Fibroblast of lung (primary cell): ENCODE measurements at regions not wholly inside any gene's neighbourhood (a gene's known extent, or its start where the extent isn't known, plus 50 kb on each side); places are given as distances from the start of the nearest gene placed in this dataset.

Experiments used
- DNase-seq, 2 donors: peaks; one replicate each; pipeline versions ENCODE4 v3.0.0 to v3.0.0-alpha.2; 2010; ENCODE audit warnings: low read depth in 2 of 2
- H2AFZ ChIP-seq: 2 replicates; pipeline ENCODE4 v1.5.1; 2012; ENCODE audit warnings: low read length, control low read depth, inconsistent platforms
- H3K27ac ChIP-seq: 2 replicates; pipeline ENCODE4 v1.5.1; 2011; ENCODE audit warnings: low read length, control low read depth; ENCODE audit not compliant: insufficient read depth
- H3K27me3 ChIP-seq: 2 replicates; pipeline ENCODE4 v1.5.1; 2011; ENCODE audit warnings: mild to moderate bottlenecking, low read length; ENCODE audit not compliant: control insufficient read depth, insufficient read depth
- H3K36me3 ChIP-seq: 2 replicates; pipeline ENCODE4 v1.5.1; 2011; ENCODE audit warnings: low read length; ENCODE audit not compliant: control insufficient read depth, insufficient read depth
- H3K4me1 ChIP-seq: 2 replicates; pipeline ENCODE4 v1.5.1; 2011; ENCODE audit warnings: low read length; ENCODE audit not compliant: control insufficient read depth, insufficient read depth; ENCODE audit errors: extremely low read depth
- H3K4me2 ChIP-seq: 2 replicates; pipeline ENCODE4 v1.5.1; 2011; ENCODE audit warnings: low read length, control low read depth; ENCODE audit not compliant: insufficient read depth; ENCODE audit errors: extremely low read depth
- H3K4me3 ChIP-seq, 4 experiments: fragments of 200-600 bp in 1 of 4; sonication (generic) in 1 of 4; replicated peaks in 1 of 4; 2 replicates each; pipeline ENCODE4 v1.5.1; 2011 to 2016; ENCODE audit warnings: low read length in 4 of 4, low read depth in 3 of 4, mild to moderate bottlenecking in 3 of 4, control low read depth in 2 of 4, inconsistent platforms in 1 of 4, mixed read lengths in 1 of 4; ENCODE audit not compliant: insufficient read depth in 1 of 4; ENCODE audit errors: control extremely low read depth in 1 of 4
- H3K79me2 ChIP-seq: 2 replicates; pipeline ENCODE4 v1.5.1; 2012; ENCODE audit warnings: mild to moderate bottlenecking, low read length, inconsistent platforms; ENCODE audit not compliant: control insufficient read depth, insufficient read depth
- H3K9ac ChIP-seq: 2 replicates; pipeline ENCODE4 v1.5.1; 2011; ENCODE audit warnings: mild to moderate bottlenecking, low read length, control low read depth; ENCODE audit not compliant: insufficient read depth
- H3K9me3 ChIP-seq: 2 replicates; pipeline ENCODE4 v1.5.1; 2012; ENCODE audit warnings: low read depth, low read length; ENCODE audit not compliant: control insufficient read depth, insufficient read depth
- H4K20me1 ChIP-seq: 2 replicates; pipeline ENCODE4 v1.5.1; 2011; ENCODE audit warnings: low read length; ENCODE audit not compliant: control insufficient read depth, insufficient read depth; ENCODE audit errors: extremely low read depth
- EZH2 ChIP-seq: IDR thresholded peaks from 2 replicates; pipeline ENCODE4 v1.5.1; 2012; ENCODE audit warnings: low read length, control low read depth, mild to moderate bottlenecking; ENCODE audit errors: missing control alignments
- TF ChIP-seq, protein P1 (sequence below), 2 donors: IDR thresholded peaks in 1 of 2; conservative IDR thresholded peaks in 1 of 2; 1 replicate in 1 of 2; 2 replicates in 1 of 2; pipeline ENCODE4 v1.5.1; 2011 to 2012; ENCODE audit warnings: low read length in 2 of 2, control low read depth in 1 of 2, inconsistent platforms in 1 of 2, low read depth in 1 of 2, mild to moderate bottlenecking in 1 of 2

GRCh38 chr5:104443706-104444105 lies 881.1 kb upstream of the NUDT12 start:
- no peak for TF ChIP-seq EZH2
- TF ChIP-seq, protein P1, sequence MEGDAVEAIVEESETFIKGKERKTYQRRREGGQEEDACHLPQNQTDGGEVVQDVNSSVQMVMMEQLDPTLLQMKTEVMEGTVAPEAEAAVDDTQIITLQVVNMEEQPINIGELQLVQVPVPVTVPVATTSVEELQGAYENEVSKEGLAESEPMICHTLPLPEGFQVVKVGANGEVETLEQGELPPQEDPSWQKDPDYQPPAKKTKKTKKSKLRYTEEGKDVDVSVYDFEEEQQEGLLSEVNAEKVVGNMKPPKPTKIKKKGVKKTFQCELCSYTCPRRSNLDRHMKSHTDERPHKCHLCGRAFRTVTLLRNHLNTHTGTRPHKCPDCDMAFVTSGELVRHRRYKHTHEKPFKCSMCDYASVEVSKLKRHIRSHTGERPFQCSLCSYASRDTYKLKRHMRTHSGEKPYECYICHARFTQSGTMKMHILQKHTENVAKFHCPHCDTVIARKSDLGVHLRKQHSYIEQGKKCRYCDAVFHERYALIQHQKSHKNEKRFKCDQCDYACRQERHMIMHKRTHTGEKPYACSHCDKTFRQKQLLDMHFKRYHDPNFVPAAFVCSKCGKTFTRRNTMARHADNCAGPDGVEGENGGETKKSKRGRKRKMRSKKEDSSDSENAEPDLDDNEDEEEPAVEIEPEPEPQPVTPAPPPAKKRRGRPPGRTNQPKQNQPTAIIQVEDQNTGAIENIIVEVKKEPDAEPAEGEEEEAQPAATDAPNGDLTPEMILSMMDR (conservative IDR thresholded peaks at IDR 0.05 in 1 of 2, IDR thresholded peaks at IDR 0.05 in 1 of 2; ENCODE audit: low read depth in 1 of 2, low read length in 2 of 2), result no peak
- Histone ChIP-seq H3K4me2 (no peak overlapping the region), H3K4me1 (no peaks in the 10 kb centered on the region)

GRCh38 chr5:104431981-104432380 lies 869.4 kb upstream of the NUDT12 start:
- no peaks in the 10 kb centered on the region for H3K4me1 ChIP-seq
- H3K9ac ChIP-seq, result no peak overlapping the region
- no peaks in the 10 kb centered on the region for H4K20me1 ChIP-seq
- no peak overlapping the region for H3K27ac ChIP-seq
- no peaks in the 10 kb centered on the region for H3K36me3 ChIP-seq
- no peaks in the 10 kb centered on the region for H3K27me3 ChIP-seq
- TF ChIP-seq, protein P1 (conservative IDR thresholded peaks at IDR 0.05 in 1 of 2, IDR thresholded peaks at IDR 0.05 in 1 of 2; ENCODE audit: low read depth in 1 of 2, low read length in 2 of 2), result no peak
- no peak for TF ChIP-seq EZH2
- no peak overlapping the region for H3K4me3 ChIP-seq
- peak in 1 of 2 donors; percentile 2 for DNase-seq
- H3K79me2 ChIP-seq, result no peaks in the 10 kb centered on the region
- H2AFZ ChIP-seq, result no peak overlapping the region
- H3K4me2 ChIP-seq, result no peak overlapping the region
- H3K9me3 ChIP-seq, result no peaks in the 10 kb centered on the region

More at GRCh38 chr5:104443706-104444105, 881.1 kb upstream of the NUDT12 start:
- H2AFZ ChIP-seq, result no peak overlapping the region
- no peak for DNase-seq
- no peaks in the 10 kb centered on the region for H3K36me3 ChIP-seq
- no peak overlapping the region for H3K4me3 ChIP-seq
- H3K27ac ChIP-seq, result no peak overlapping the region
- no peaks in the 10 kb centered on the region for H4K20me1 ChIP-seq
- no peak overlapping the region for H3K9ac ChIP-seq
- no peaks in the 10 kb centered on the region for H3K79me2 ChIP-seq
- H3K9me3 ChIP-seq, result no peaks in the 10 kb centered on the region
- no peaks in the 10 kb centered on the region for H3K27me3 ChIP-seq

DNA sequence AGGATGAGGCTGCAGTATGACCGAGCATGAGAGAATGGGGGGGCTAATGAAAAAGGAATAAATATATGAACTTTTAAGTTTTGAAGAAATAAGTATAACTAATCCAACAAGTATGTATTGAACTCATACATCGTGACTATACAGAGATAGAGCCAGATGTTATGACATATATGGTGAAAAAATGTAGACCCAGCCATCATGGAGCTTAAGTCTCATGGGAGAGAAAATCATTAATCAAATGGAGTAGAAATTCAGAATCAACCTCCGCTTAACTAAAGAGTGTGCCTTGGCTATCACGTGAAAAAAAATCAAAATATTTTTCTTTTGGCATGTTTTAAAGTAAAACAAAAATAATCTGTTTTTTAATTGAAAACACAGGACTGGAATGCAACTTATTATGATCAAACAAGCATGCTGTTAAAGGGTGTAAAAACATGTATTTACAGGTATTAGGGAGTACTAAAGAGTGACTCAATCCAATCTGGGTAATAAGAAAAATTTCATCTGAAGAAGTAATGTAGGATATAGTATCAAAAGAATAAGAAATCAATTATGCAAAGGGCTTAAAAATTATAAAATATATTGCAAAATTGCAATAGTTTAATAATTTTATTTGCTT lies 868.5 kb upstream of the NUDT12 start:
- H3K9ac ChIP-seq, result no peak overlapping the region
- H4K20me1 ChIP-seq, result no peaks in the 10 kb centered on the region
- H3K4me1 ChIP-seq, result no peaks in the 10 kb centered on the region
- H3K9me3 ChIP-seq, result no peaks in the 10 kb centered on the region
- H3K27me3 ChIP-seq, result no peaks in the 10 kb centered on the region
- no peak overlapping the region for H3K27ac ChIP-seq
- H3K36me3 ChIP-seq, result no peaks in the 10 kb centered on the region
- no peaks in the 10 kb centered on the region for H3K79me2 ChIP-seq
- no peak overlapping the region for H3K4me3 ChIP-seq
- no peak overlapping the region for H2AFZ ChIP-seq
- TF ChIP-seq EZH2, result no peak
- TF ChIP-seq, protein P1 (conservative IDR thresholded peaks at IDR 0.05 in 1 of 2, IDR thresholded peaks at IDR 0.05 in 1 of 2; ENCODE audit: low read depth in 1 of 2, low read length in 2 of 2), result no peak
- DNase-seq, result peak in 1 of 2 donors; percentile 33
- H3K4me2 ChIP-seq, result no peak overlapping the region
